Upper lobe of left lung (tissue), 4 donors: ENCODE measurements at regions not wholly inside any gene's neighbourhood (a gene's known extent, or its start where the extent isn't known, plus 50 kb on each side); places are given as distances from the start of the nearest gene placed in this dataset.

Source experiments
- POLR2A ChIP-seq, 4 donors: fragments of 450-650 bp; IDR thresholded peaks; one replicate each; pipeline ENCODE4 v1.5.1; 2016 to 2017; ENCODE audit warnings: antibody characterized with exemption in 4 of 4, mild to moderate bottlenecking in 2 of 4
- POLR2AphosphoS5 ChIP-seq, 2 donors: sonication (generic); formaldehyde crosslinking; IDR thresholded peaks; one replicate each; pipeline ENCODE4 v1.5.1; 2017; ENCODE audit warnings: antibody characterized with exemption in 2 of 2

DNA sequence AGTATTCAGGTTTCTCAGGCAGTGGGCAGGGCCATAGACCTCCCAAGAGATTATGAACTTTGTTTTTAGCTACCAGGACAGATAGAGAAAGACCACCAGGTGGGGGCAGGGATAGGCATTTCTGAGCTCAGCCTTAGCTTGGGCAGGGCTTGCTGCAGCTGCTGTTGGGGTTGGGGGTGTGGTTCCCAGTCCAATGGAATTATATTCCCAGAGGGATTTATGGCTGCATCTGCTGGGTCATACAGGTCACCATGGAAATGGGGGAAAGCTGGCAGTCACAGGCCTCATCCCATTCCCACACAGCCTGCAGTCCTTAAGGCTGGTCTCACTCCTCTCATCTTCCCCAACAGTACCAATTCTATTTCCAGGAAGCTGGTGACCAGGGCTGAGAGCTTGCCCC, 144.6 kb upstream of the ZPLD1 start:
- TF ChIP-seq POLR2AphosphoS5 (IDR thresholded peaks at IDR 0.05), result no peak
- no peak for TF ChIP-seq POLR2A (IDR thresholded peaks at IDR 0.05)
